Activated CD4-positive, alpha-beta T cell treated with anti-CD3 and anti-CD28 coated beads, Interleukin-10, Interleukin-2, amounts not matched to agents 100 ng/mL and 50 ng/mL, durations not matched to agents 16 hours and 8 hours (primary cell): ENCODE measurements at regions not wholly inside any gene's neighbourhood (a gene's known extent, or its start where the extent isn't known, plus 50 kb on each side); places are given as distances from the start of the nearest gene placed in this dataset.

ENCODE experiments used
- DNase-seq: peaks from one replicate; pipeline ENCODE4 v3.0.0-alpha.2; 2020

DNA sequence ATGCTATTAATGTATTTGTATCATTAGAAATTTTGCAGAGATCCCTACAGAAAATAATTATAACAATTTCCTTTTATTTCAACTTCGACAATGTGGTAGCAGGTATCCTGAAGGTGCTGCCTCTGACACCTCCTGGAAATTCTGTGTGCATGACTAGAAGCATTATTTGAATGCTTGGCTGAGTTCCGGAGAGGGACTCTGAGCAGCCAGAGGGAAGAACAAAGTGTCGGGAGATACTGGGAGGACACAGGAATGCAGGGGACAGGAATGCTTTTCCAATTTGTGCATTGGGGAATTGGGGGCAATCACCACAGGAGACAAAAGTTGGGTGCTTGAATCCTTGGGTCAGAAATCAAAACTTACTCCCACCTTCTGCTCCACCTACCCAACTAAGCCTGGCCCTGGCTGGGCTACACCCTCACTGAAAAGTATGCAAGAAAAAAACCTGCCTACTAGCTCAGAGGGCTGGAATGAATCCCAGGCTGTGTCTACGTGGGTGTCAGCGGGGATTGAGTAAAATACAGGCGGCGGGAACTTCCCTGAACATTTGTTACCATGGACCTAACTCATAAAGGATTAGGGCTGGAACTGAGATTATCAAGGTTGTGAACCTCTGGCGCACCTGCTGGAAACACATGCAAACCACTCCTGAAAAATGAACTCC, 299.3 kb downstream of the SOX11 start:
- no peak for DNase-seq

DNA sequence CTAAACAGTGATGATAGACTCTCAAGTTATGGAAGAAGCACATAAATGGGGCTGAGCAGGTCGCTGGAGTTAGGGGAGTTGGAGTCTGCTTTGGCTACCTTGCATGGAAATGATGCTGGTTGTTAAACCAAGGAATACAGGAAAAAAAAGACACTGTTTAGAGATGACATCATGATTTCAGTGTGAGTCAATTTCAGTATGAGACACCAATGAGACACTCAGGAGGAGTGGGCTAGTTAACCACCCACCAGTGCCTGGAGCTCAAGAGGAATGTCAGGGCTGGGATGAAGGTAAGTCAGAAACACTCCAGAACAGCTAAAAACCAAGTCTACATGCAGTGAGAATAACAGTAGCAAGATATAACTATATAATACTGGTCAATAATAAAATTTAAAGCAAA, 303.6 kb downstream of the SOX11 start:
- DNase-seq = no peak

DNA sequence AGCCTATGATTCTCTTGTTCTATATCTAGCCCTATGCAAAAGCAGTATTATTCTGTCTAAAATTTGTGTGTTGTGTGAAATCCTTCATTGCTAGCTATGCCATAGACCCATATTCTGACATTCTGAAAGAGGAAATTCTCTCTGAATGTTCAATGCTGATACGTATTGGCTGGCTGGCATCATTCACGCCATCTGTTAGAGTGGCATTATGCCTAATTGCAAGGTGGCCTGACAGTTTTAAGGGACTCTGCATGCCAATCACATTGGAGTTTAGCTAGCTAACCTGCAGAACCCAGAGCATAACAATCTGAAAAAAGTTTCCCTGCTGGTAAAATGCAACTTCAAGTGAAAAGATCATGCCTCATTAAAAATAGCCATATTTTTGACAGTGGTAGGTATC, 316.0 kb downstream of the SOX11 start:
- no peak for DNase-seq

DNA sequence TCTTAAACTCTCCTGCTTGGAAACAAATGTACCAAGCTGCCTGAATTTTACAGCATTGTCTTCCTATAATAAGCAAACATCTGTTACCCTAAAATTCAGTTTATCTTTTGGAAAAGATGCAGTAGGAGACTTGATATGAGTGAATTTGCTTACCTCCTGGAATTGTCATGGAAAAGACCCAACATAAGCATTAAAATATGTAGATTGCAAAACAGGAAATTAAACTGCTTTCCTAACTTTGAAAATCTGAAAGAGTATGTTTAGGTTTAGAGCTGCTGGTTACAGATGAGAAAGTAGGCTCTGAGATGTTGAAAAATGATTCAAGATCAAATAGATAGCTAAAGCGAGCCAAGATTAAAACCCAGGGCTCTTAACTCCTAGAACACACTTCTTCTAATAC, 316.5 kb downstream of the SOX11 start:
- DNase-seq = no peak

DNA sequence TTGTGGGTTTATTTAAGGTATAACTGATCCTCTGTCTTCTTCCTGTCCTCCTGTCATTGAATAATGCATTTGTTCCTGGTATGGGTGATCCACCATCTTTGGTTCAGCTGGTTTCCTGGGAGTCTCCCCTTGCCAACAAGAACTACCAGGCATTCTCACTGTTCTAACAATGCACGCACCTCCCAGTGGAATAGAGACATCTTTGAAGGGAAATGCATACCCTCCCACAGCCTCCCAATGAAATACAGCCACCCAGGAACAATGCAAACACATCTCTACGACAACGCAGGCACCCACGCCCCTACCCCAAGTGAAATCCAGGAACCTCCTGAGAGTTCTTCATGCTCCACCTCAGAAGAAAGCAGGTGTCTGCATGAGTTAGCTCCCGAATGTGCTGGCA, 318.0 kb downstream of the SOX11 start:
- no peak for DNase-seq

DNA sequence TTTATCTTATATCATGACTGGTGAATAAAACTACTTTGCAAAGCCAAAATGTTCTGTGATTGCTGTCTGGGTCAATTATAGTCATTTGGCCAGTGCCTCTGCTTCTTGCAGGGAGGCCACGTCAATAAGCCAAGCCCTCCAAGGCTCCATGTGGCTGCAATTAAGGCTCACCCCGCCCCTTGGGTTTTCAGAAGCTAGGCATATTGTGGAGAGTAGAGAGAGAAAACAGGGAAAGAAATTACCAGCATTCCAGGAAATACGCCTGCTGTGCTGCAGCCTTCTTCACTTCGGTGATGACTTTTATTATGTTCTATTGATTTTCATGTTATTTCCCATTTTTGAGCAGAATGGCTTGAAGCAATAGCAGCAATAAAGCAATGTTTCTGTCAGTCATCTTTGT, 319.7 kb downstream of the SOX11 start:
- DNase-seq = no peak

DNA sequence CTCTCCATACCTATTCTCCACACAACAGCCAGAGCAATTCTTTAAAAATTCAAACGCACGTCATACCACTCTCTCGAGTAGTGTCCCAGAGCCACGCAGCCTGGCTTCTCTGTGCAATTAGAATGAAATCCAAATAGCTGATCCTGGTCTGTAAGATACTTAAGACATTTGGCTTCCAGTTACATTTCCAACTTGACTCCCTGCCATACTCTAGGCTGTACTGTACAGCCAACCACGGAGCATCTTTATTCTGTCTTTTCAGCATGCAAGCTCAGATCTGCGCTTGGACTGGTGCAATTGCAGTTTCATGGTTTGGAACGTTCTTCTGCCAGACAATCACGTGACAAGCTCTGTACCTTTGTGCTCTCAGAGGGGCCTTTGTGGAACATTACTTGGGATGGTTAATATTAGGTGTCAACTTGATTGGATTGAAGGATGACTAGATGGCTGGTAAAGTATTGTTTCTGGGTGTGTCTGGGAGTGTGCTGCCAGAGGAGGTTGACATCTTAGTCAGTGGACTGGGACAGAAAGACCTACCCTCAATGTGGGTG, 325.6 kb downstream of the SOX11 start:
- DNase-seq = no peak

DNA sequence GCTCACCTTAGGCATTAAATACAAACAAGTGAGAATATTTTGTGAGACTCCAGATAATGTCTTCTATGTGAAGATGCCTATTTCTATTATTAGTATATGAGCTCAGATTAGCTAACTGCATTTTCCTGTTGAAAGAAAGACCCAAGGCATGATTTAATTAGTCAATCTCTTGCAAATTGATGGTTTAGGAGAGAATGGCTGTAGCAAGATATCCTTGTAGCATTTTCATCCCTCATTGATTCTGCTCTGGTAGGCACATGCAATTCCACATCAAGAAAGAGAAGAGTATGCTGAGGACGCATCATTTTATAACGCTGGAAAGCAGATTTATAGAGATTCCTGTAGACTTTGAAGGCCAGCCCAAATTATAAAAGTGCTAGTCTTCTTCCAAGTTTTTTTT, 332.0 kb downstream of the SOX11 start:
- DNase-seq = no peak

DNA sequence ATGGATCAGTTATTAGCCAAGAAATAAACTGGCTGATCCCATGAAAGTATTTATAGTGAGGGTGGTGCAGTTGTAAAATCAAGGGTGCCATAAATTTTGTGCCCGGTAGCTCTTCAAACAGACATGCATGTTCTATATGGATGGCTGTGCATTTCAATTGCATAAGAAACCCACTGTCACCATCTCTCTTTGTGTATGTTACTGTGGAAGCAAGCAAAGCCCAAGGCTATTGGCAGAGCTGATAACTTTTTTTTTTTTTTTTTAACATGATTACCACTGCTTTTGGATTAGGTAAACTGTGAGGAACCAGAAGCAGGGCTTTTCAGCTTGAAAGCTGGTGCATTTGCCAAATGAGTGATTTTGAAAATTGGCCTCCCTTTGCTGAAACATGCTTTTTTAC, 332.6 kb downstream of the SOX11 start:
- DNase-seq = no peak

DNA sequence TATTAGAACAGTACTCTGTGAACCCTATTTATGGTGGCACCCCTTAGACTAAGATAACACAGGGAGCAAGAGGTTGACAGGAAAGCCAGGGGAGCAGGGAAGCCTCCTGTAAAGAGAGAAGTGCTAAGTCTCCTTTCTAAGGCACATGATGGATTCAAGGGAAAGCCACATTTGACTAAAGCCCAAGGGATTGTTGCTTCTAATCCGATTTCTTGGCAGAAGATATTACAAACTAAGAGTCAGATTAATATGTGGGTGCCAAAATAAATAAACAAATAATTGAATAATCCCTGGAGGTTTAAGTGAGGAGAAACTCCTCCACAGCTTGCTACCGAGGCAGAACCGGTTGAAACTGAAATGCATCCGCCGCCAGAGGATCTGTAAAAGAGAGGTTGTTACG, 333.2 kb downstream of the SOX11 start:
- no peak for DNase-seq

DNA sequence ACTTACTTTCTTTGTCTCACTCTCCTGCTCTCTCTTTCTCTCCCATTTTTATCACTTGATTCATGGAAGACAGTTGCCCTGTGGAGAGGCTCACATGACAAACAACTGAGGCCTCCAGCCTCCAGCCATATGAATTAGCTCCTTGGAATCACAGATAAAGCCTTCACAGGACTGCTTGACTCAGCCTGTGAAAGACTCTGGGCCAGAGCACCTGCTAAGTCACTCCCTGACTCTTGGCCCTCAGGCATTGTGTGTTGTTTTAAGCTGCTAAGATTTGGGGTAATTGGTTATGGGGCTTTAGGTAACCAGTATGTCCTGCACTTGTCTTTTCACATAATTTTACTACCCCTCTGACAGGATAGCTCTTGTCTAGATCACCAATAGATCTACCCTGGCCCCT, 334.9 kb downstream of the SOX11 start:
- no peak for DNase-seq

DNA sequence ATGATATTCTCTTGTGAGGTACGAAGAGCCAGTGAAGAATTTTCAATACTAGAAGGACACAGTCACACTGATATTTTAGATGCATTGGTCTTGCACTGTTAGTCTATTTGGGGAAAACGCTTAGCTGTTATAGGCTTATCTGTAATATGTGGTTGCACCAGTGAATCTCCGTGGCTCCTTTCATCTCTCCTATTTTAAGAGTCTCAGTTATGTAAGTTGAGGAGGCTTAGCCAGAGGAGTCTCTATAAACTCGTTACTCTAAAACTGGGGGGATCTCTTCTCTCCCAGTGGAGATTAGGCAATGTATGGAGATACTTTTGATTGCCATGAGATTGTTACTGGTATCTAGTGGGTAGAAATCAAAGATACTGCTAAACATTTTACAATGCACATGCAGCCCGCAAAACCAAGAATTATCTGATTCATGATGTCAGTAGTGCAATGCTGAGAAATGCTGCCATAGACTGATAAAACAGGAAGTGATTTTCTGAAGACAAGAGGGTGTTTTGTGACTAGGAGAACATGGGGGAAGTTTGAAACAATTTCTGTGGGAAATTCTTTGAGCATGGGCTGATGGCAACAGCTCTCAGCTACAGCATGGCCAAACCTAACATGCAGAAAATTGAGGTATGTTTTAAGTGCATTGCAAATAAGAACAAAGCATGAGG, 339.1 kb downstream of the SOX11 start:
- DNase-seq = no peak

DNA sequence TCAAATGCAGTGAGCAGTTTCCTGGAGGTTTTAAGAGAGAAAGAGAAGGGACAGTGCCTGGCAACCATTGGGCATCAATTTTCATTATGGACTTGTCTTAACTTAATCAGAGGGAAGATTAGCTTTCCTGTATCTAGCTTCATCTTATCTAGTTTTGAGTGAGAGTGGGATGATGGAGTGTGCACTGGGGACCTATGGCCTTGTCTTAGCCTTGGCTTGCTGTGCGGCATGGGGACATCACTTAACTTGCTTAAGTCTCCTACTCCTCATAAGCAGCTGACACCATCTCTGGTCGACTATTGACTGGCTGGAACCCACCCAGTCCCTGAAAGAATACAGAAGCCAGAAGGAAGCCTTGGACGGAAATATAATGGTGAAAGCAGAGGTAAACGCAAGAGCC, 344.0 kb downstream of the SOX11 start:
- no peak for DNase-seq

DNA sequence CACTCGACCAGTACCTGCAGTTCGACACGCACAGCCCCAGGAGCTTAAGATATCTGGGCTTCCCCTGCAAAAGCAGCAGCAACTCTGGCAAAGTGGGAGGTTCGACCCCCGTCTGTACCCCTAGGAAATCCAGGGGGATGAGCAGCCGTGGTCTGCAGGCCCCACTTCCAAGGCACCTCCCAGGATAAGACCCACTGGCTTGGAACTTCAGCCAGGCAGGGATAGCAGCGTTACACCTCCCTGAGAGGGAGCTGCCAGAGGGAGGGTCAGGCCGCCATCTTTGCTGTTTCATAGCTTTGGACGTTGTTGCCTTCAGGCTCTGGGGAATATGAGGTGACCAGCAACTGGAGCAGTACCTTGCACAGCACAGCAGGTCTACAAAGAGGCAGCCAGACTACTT, 351.1 kb downstream of the SOX11 start:
- no peak for DNase-seq

DNA sequence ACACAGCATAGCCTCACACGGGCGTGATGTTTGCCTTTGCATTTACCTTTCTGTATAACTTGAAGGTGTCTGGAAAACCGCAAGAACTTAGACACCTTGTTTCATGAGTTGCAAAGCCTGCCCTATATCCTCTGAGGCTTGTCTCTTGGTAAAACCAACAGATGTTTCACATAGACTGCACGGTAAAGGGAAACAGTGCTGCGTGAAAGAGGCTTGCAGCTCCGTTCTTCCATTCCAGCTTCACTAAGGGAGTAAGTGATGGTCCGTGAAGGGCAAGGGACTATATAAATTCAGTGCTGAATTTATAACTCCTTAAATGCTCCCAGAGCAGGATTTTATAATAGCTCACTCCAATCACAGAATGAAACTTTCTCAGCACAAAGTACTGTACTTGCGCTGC, 360.5 kb downstream of the SOX11 start:
- DNase-seq = no peak

DNA sequence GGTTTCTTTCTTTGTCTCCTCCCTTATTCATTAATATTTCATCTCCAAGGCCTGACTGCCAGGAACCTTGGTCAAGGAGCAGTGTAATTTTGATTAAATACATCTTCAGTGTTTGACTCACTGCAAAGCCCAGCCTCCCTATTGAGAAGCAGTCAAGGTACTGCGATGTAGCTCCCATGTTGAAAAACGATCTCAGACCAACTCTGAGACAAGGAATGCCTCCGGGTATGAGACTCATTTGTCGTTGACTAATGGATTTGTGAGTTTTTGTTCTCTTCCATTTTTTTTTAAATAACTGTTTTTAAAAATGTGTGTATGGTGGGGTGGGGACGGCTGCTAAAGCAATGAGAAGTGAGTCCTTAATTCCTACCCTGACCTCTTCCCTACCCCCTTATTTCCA, 361.6 kb downstream of the SOX11 start:
- no peak for DNase-seq

DNA sequence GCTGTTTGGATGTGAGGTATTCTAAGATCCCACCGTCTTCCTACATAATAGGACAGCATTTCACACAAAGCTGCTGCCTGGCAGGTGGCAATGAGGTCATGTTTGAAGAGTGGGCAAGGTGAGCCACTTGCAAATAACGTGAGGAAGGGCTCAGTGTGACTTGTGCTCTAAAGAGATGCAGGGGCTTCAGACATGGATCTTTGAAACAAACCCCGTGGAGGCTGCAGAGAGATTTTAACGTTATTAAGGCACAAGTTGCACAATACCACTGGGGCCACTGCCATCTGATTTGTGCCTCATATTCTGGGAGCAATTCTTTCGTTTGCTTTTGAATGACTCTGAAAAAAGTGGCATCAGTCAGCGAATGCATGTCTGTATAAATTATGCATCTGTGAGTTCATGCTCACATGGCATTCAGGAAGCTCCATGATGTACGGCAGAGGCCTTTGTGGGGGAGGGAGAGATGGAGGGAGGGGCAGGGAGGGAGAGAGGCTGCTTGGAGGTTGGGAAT, 362.0 kb downstream of the SOX11 start:
- DNase-seq = no peak

DNA sequence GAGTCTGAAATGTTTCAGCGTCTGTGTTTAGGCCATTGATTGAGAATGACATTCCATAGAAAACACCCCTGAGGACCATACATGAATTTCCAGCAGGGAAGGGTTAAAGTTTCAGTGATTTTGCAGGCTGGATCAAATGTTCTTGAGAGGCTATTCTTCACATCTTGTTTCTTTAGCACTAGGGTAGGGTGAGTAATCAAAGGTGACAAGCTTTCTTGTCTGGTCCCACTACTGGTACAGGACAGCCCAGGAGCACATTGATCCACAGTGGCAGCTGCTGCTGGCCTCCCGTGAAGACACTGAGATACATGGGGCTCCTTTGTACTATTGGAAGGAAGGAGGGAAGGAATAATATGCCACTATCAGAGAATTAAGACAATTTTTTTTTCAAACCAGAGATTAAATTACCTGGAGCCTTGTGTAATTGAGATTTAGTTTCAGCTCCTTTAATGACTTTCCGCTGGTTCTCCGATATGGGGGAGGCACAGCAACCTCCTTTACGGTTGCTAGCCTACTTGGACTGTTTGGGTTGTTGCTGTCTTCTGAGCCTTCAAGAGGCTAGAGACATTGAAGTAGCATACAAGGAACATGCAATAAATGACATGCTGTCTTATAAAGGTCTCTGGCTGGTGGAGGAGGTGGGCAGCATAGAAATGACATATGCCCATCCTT, 368.9 kb downstream of the SOX11 start:
- no peak for DNase-seq

DNA sequence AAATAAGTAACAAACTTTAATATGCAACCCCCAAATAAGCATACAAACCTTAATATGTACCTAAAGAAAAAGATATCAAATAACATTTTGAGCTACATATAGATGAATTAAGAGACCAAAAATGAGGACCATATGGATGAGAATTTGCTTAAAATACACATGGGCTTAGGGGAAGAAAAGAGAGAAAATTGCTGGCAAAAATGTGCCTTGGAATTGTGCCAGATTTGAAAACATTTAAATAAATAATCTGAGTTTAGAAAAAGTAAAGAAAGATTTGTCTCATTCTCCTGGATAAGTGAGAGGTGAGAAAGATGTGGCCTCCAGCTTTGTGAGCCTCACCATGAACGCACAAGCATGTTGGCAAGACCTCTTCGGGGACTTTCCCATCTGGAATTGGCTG, 372.6 kb downstream of the SOX11 start:
- no peak for DNase-seq

DNA sequence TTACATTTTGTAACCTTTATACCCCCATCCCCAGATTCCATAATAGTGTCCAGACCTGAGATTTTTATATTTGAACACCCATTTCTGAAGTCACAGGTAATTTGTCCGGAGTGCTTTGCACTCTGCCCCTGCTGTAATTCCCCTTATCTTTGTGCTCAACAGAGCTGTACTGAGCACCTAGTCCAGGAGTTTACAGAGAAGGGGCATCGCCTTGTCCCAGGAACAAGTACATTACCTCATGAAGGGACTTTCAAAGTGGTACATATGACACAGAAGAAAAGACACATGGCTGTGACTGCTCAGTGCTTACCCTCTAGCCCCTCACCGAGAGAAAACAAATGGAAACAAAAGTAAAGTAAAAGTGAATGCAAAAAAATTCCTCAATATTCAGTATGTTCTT, 373.5 kb downstream of the SOX11 start:
- no peak for DNase-seq

DNA sequence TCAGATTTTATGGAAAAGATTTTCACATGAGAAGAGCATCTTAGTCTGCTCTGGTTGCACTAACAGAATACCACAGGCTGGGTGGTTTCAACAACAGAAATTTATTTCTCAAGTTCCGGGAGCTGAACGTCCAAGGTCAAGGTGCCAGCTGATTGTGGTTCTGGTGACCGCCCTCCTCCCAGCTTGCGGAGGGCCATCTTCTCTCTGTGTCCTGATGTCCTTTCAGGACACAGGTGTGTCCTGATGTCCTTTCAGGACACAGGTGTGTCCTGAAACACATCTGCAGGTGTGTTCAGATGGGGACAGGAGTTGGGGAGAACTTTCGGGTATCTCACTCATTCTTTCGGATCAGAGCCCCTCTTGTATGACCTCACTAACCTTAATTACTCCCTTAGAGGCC, 374.9 kb downstream of the SOX11 start:
- no peak for DNase-seq

DNA sequence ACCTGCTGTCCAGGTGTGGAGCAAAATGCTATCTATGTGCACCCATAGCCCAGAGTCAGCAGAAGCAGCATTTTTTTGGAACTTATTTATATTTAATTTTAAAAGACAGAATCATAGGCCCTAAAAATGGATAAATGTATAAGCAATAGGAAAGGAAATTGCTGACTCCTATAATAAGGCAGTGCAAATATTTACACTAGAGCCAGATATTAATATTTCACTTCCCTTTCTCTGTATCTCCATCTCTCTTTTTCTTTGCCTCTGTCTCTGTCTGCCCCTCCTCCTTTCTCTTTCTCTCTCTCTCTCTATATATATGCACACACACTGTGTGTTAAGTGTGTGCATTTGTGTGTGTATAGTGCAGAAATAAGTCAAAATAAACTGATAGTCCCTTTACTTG, 375.6 kb downstream of the SOX11 start:
- no peak for DNase-seq

DNA sequence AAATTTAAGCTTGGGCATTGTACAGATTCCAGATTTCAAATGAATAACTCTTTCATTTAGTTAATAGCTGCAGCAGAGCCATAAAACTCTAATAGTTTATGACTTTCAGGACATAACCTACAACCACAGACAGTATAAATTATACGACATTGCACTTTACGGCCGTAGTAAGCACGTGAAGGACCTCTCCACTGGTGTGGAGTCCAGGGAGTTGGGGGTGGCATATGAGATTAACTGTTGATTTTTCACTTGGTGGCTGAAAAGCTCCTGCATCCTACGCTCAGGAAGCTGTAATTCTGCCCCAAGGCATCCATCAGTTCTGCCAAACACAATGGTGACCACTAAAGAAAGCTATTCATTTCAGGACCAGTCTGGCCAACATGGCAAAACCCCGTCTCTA, 376.2 kb downstream of the SOX11 start:
- no peak for DNase-seq

DNA sequence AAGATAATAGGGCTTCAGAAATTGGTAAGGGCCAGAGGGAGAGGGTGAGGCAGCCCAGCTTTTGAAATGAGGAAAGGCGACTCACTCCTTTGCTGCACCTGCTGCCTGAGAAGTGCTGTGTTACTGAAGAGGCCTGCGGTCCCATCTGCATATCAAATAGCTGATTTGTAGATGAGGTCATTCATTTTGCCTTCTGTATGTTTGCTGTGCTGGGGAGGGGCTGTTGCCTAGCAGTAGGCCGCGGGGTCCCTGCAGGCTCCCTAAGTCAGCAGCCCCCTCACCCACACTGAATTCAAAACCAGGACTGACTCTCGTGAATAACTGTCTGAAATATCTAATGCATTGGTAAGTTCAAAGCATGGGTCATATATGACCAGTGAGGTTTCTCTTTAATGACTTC, 377.2 kb downstream of the SOX11 start:
- no peak for DNase-seq
